Liver (tissue), 8 donors: ENCODE measurements at regions not wholly inside any gene's neighbourhood (a gene's known extent, or its start where the extent isn't known, plus 50 kb on each side); places are given as distances from the start of the nearest gene placed in this dataset.

Experiments used
- DNase-seq: peaks from one replicate; pipeline ENCODE4 v3.0.0-alpha.2; 2017; ENCODE audit warnings: low spot score
- H3K27ac ChIP-seq, 2 donors: one replicate each; pipeline ENCODE4 v1.7.0; 2013; ENCODE audit warnings: inconsistent platforms in 2 of 2, low read length in 2 of 2, control low read depth in 1 of 2, low read depth in 1 of 2, mild to moderate bottlenecking in 1 of 2
- H3K27me3 ChIP-seq, 4 donors: one replicate each; pipeline versions ENCODE4 v1.6.1 to v1.7.0; 2013; ENCODE audit warnings: low read length in 3 of 4, inconsistent platforms in 1 of 4, mild to moderate bottlenecking in 1 of 4, moderate library complexity in 1 of 4; ENCODE audit not compliant: control insufficient read depth in 4 of 4, insufficient read depth in 4 of 4
- H3K36me3 ChIP-seq, 4 donors: one replicate each; pipeline versions ENCODE4 v1.6.1 to v1.7.0; 2013; ENCODE audit warnings: low read length in 3 of 4, mild to moderate bottlenecking in 3 of 4, low read depth in 1 of 4, moderate library complexity in 1 of 4; ENCODE audit not compliant: control insufficient read depth in 4 of 4, insufficient read depth in 3 of 4
- H3K4me1 ChIP-seq, 4 donors: one replicate each; pipeline versions ENCODE4 v1.6.1 to v1.7.0; 2013; ENCODE audit warnings: low read length in 3 of 4, mild to moderate bottlenecking in 3 of 4, moderate library complexity in 1 of 4; ENCODE audit not compliant: control insufficient read depth in 4 of 4, insufficient read depth in 4 of 4
- H3K4me3 ChIP-seq, 3 donors: one replicate each; pipeline versions ENCODE4 v1.6.1 to v1.7.0; 2013; ENCODE audit warnings: low read length in 3 of 3, control low read depth in 1 of 3, low read depth in 1 of 3, mild to moderate bottlenecking in 1 of 3
- H3K9ac ChIP-seq, 2 donors: one replicate each; pipeline ENCODE4 v1.7.0; 2013; ENCODE audit warnings: low read length in 2 of 2, mild to moderate bottlenecking in 2 of 2, moderate library complexity in 2 of 2, control low read depth in 1 of 2, low read depth in 1 of 2
- H3K9me3 ChIP-seq, 4 donors: one replicate each; pipeline versions ENCODE4 v1.6.1 to v1.7.0; 2013; ENCODE audit warnings: low read length in 3 of 4; ENCODE audit not compliant: control insufficient read depth in 4 of 4
- ATF3 ChIP-seq: IDR thresholded peaks from 2 replicates; pipeline ENCODE4 v1.6.1; 2016; ENCODE audit warnings: antibody characterized with exemption
- CTCF ChIP-seq: fragments of 150-350 bp; IDR thresholded peaks from 2 replicates; pipeline ENCODE4 v1.5.1; 2017; ENCODE audit warnings: improper control_type of control experiment, low read depth, low read length; ENCODE audit not compliant: missing input control
- EGR1 ChIP-seq, 2 donors: IDR thresholded peaks; 2 replicates each; pipeline ENCODE4 v1.6.1; 2016 to 2018; ENCODE audit warnings: antibody characterized with exemption in 2 of 2, low read depth in 2 of 2
- FOXA1 ChIP-seq: IDR thresholded peaks from 2 replicates; pipeline ENCODE4 v1.6.1; 2016; ENCODE audit warnings: antibody characterized with exemption
- FOXA2 ChIP-seq: IDR thresholded peaks from 2 replicates; pipeline ENCODE4 v1.6.1; 2016; ENCODE audit warnings: antibody characterized with exemption
- GABPA ChIP-seq, 2 donors: IDR thresholded peaks in 1 of 2; conservative IDR thresholded peaks in 1 of 2; 2 replicates each; pipeline ENCODE4 v1.6.1; 2016; ENCODE audit warnings: antibody characterized with exemption in 2 of 2, mild to moderate bottlenecking in 1 of 2, moderate library complexity in 1 of 2
- HNF4A ChIP-seq, 2 donors: conservative IDR thresholded peaks; 2 replicates each; pipeline ENCODE4 v1.6.1; 2016; ENCODE audit warnings: antibody characterized with exemption in 2 of 2, mild to moderate bottlenecking in 2 of 2
- HNF4G ChIP-seq: IDR thresholded peaks from 2 replicates; pipeline ENCODE4 v1.6.1; 2016; ENCODE audit warnings: antibody characterized with exemption
- JUND ChIP-seq, 2 donors: IDR thresholded peaks; 2 replicates each; pipeline ENCODE4 v1.6.1; 2016; ENCODE audit warnings: antibody characterized with exemption in 2 of 2
- MAX ChIP-seq: IDR thresholded peaks from 2 replicates; pipeline ENCODE4 v1.6.1; 2016; ENCODE audit warnings: antibody characterized with exemption
- NR2F2 ChIP-seq: IDR thresholded peaks from 2 replicates; pipeline ENCODE4 v1.6.1; 2016; ENCODE audit warnings: antibody characterized with exemption
- RAD21 ChIP-seq, 2 donors: IDR thresholded peaks; 2 replicates each; pipeline ENCODE4 v1.6.1; 2016; ENCODE audit warnings: antibody characterized with exemption in 2 of 2, mild to moderate bottlenecking in 2 of 2
- REST ChIP-seq: IDR thresholded peaks from 2 replicates; pipeline ENCODE4 v1.6.1; 2016; ENCODE audit warnings: antibody characterized with exemption, mild to moderate bottlenecking
- RXRA ChIP-seq, 2 donors: IDR thresholded peaks; 2 replicates each; pipeline ENCODE4 v1.6.1; 2017 to 2018; ENCODE audit warnings: antibody characterized with exemption in 2 of 2, mild to moderate bottlenecking in 1 of 2
- SP1 ChIP-seq: IDR thresholded peaks from 2 replicates; pipeline ENCODE4 v1.6.1; 2018; ENCODE audit warnings: antibody characterized with exemption, mild to moderate bottlenecking
- TAF1 ChIP-seq: conservative IDR thresholded peaks from 2 replicates; pipeline ENCODE4 v1.6.1; 2016; ENCODE audit warnings: antibody characterized with exemption, mild to moderate bottlenecking
- YY1 ChIP-seq: IDR thresholded peaks from 2 replicates; pipeline ENCODE4 v1.6.1; 2016; ENCODE audit warnings: antibody characterized with exemption, mild to moderate bottlenecking
- ZBTB33 ChIP-seq: IDR thresholded peaks from 2 replicates; pipeline ENCODE4 v1.6.1; 2016; ENCODE audit warnings: antibody characterized with exemption
- WGBS: extraction: QIAGEN DNeasy Blood & Tissue Kit; methylation state at CpG from one replicate; pipeline ENCODE4 v1.1.7; 2013; 5-methylcytosine and 5-hydroxymethylcytosine counted together
- donor health status: healthy.
- donor health status: healthy.
- donor health status: healthy.
- donor health status: healthy.
- donor health status: healthy.

GRCh38 chr3:105162448-105162847 lies 204.3 kb upstream of the ALCAM start:
- WGBS = 81% methylated on average over 1 of the region's 1 CpG
- Histone ChIP-seq H3K27ac (no peak overlapping the region), H3K4me1 (no peaks in the 10 kb centered on the region), H3K27me3 (no peaks in the 10 kb centered on the region), H3K36me3 (no peaks in the 10 kb centered on the region), H3K9ac (no peak overlapping the region), H3K4me3 (no peak overlapping the region), H3K9me3 (no peaks in the 10 kb centered on the region)
- DNase-seq = no peak
- no peak for TF ChIP-seq RXRA (IDR thresholded peaks at IDR 0.05)
- no peak for TF ChIP-seq EGR1 (IDR thresholded peaks at IDR 0.05; ENCODE audit: low read depth in 2 of 2)
- TF ChIP-seq JUND (IDR thresholded peaks at IDR 0.05) = no peak
- TF ChIP-seq FOXA2 = no peak
- TF ChIP-seq YY1 = no peak
- no peak for TF ChIP-seq CTCF
- no peak for TF ChIP-seq HNF4G
- no peak for TF ChIP-seq REST
- no peak for TF ChIP-seq MAX
- TF ChIP-seq GABPA (IDR thresholded peaks at IDR 0.05 in 1 of 2, conservative IDR thresholded peaks at IDR 0.05 in 1 of 2) = no peak
- no peak for TF ChIP-seq TAF1
- TF ChIP-seq FOXA1 = no peak
- no peak for TF ChIP-seq SP1
- no peak for TF ChIP-seq HNF4A (conservative IDR thresholded peaks at IDR 0.05)
- no peak for TF ChIP-seq ATF3
- TF ChIP-seq RAD21 (IDR thresholded peaks at IDR 0.05) = no peak
- TF ChIP-seq NR2F2 = no peak
- no peak for TF ChIP-seq ZBTB33

- Histone ChIP-seq H3K27ac (no peak overlapping the region), H3K9me3 (no peaks in the 10 kb centered on the region), H3K36me3 (no peaks in the 10 kb centered on the region), H3K4me3 (no peak overlapping the region), H3K9ac (no peak overlapping the region), H3K4me1 (no peaks in the 10 kb centered on the region), H3K27me3 (no peaks in the 10 kb centered on the region)
- 75% methylated on average over 1 of the region's 1 CpG for WGBS
- TF ChIP-seq YY1 (no peak), REST (no peak), NR2F2 (no peak), CTCF (no peak), EGR1 (IDR thresholded peaks at IDR 0.05; ENCODE audit: low read depth in 2 of 2) (no peak), HNF4A (conservative IDR thresholded peaks at IDR 0.05) (no peak)
- no peak for DNase-seq
Observed at GRCh38 chr3:105166893-105167292, 199.8 kb upstream of the ALCAM start.
